ENCODE measurements at regions not wholly inside any gene's neighbourhood (a gene's known extent, or its start where the extent isn't known, plus 50 kb on each side); places are given as distances from the start of the nearest gene placed in this dataset.

DNA sequence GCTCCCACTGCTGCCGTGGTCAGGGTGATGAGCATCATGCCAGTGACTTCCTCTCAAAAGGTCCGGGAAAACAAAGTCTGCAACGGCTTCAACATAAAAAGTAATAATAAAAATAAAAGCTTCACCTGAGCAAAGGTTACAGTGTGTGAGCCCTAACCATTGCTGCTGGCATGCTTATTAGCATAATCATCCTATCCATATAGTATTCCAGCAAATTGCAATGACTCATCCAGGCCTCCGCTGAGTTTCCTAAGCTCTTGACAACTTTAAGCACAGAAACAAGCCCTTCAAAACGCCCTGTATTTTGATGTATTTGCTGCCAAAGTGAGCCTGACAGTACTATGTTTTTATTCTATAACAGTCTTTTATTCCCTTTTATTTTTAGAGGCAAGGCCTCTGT, 100.5 kb downstream of the AASDH start:
- DNase-seq (ENCODE audit: low spot score), result no peak

DNA sequence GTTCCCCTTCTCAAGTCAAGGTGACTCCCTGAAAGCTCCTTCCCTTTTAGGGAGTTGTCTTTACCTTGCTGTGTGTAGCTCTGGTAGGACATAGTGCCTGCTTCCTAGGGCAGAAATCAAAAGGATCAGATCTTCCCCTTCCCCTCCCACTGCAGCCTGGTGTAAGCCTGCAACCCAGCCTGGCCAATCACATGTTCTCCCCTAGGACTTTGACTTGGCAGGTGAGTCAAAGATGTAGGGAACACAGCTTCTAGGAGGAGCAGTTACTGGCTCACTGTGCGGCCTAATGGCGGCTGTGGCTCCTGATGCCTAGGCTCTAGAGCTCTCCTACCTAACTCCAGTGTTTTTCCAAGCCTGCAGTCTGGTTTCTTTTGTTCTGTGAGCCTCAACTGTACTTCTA, 103.9 kb downstream of the AASDH start:
- no peak for DNase-seq (ENCODE audit: low spot score)

DNA sequence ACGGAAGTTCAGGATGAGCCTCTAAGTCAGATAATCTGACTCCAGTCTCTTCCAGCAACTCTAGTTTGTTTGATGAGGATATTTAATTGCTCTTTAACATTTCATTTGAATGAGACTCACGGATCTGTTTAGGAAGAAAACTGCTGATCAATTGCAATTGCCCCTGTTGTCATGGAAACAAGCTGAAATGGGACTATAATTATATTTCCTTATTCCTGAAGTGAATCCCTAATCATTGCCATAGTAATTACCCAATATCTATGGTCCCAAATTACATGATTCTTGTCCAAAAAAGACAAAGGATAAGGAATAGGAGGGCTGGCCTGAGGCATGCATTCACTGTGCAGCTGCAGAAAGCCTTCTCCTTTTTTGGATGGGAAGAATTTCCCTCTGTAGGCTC, 105.3 kb downstream of the AASDH start:
- DNase-seq (ENCODE audit: low spot score), result no peak

DNA sequence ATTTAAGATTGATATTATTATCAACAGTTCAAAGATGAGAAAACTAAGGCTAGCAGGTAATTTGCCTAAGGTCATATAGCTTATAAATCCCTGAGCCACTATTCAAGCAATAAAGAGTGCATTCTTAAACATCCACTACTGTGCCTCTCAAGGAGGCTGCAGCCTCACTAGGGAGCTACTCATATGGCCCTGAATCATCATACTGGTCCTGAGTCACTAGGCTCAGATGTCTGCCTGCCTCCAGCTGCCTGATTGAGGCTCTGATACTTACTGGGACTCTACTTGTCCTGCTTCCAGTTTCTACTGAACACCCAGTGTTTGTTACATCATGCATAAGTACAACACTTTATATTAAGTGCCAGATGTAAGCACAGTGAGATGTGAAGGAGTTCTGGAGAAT, 110.7 kb downstream of the AASDH start:
- no peak for DNase-seq (ENCODE audit: low spot score)

DNA sequence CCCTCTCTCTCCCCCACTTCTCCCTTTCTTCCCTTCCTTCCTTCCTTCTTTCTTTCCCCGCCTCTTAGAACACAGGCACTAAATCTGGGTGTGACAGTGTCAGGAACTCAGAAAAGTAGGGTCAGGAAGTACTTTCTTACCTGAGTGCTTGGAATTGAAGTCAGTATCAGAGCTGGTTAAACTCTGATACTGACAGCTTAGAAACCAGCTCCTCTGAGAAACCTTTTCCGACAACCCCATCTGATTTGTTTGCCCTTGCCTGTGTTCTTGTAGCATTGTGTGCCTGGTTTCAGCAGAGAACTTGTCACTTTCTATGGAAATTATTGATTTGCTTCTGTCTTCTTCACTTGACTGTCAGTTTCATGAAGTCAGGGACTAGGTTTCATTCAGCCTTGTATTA, 113.9 kb downstream of the AASDH start:
- DNase-seq (ENCODE audit: low spot score), result no peak

DNA sequence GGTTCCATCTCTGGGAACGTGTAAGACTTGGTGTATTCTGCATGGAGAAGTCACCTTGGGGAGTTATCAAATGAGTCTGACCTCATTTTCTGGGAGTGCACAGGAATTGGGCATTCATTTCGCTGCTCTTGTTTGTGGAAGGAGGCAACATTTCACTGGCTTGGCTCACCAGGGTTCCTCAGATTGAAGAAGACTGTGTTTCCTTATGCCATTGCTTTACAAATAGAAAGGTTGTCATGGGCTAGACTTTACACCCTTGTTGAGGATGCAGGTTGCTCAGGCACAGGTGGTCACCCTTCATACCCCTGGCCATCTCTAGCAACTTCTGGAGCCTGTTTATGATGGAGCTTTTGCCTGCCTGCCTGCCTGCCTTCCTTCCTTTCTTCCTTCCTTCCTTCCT, 114.4 kb downstream of the AASDH start:
- DNase-seq (ENCODE audit: low spot score), result no peak

DNA sequence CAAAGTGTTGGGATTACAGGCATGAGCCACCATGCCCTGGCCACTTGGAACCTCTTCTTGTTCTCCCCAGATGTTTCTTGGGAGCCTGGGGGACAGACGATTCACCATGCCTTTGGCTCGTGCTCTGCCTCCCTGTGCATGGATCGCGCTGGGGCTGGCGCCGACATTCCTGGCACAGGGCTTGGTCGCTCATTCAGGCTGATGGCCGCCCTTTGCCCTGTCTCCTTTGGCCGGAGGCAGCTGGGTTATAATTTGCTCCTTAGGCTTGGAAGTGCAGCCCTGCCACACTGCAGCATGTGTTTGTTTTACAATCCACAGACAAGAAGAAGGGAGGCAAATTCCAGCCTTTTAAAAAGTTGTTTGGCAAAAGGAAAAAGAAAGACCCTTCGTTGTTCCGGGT, 115.3 kb downstream of the AASDH start:
- DNase-seq (ENCODE audit: low spot score), result no peak

DNA sequence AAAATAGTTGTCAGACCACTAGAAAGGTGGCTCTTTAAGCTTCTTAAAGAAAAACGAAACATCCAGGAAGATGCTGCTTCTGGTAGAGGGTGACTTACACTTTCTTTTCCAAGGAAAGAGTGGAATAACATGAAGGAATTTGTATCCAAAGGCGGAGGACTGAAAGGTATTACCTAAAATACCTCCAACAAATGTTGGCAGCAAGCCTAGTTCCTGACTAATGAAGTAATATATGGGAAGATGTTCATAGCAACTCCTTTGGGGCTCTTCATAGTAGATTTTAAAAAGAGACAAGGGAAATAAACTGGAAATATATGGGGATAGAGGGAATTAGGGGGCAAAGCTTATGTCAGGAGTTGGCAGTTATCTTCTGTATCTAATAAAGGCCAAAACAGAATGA, 116.2 kb downstream of the AASDH start:
- no peak for DNase-seq (ENCODE audit: low spot score)

DNA sequence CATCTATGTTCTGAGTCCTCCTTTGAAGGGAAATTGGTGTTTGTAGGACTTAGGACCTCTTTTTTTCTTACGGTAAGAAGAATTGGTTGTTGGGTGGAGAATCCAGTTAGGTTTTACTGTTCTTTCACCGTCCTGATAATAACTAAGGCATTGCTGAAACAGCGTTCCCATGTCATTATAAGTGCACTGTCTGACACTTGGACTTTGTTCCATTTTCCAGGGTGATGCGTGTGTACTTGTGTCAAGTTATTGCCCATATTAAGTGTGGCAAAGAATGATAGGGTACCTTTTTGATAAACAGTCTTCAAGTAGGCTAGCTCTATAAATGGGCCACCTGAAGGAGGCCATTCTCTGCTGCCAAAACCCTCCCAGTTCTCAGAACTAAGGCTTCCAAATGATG, 119.7 kb downstream of the AASDH start:
- no peak for DNase-seq (ENCODE audit: low spot score)

DNA sequence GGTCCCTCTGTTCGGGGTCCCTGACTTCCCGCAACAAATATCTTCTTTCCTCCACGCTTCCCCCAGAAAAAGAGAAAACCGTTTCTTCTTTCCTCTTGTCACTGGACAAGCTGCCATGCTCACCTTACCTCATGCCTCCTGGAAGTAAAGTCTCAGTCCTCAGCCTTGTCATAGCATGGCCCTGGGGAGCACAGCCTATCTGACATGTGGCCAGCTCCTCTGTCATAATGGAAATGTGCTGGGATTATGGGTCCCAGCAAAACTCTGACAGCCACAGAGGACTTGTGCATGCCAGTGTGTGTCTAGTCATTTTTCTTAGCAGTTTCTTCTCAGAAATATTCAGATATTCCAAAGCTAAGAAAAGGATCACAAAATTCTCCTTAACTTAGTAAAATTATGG, 122.4 kb downstream of the AASDH start:
- no peak for DNase-seq (ENCODE audit: low spot score)

DNA sequence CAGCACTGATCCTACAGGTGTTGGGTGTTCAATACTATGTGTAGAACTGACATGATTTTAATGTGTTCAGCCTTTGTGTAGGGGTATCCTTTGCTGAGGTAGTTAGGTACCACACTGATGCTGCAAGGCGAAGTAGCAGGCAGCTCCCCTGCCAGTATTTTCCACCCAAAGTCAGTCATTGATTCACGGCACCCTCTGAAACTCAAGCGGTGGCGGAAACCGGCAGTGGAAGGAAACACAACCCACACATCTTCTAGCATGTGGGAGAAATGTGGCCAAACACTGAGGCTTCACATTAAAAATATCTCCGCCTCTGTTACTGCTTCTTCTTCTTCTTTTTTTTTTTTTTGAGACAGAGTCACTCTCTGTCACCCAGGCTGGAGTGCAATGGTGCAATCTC, 126.3 kb downstream of the AASDH start:
- no peak for DNase-seq (ENCODE audit: low spot score)

DNA sequence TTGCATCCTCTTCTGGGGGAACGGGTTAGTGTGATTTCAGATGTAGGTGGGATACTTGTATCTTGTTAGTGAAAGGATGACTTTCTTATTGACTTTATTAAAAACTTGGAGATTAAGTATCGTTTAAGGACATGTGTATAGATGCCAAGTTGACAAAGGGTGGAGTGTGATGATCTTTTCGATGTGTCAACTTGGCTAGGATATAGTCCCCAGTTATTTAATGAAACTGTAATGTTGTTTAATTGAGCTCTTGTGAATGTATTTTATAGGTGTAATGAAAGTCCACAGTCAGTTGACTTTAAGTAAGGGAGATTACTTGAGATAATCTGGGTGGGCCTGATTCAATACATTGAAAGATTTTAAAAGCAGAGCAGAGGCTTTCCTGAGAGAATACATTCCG, 127.0 kb downstream of the AASDH start:
- no peak for DNase-seq (ENCODE audit: low spot score)

DNA sequence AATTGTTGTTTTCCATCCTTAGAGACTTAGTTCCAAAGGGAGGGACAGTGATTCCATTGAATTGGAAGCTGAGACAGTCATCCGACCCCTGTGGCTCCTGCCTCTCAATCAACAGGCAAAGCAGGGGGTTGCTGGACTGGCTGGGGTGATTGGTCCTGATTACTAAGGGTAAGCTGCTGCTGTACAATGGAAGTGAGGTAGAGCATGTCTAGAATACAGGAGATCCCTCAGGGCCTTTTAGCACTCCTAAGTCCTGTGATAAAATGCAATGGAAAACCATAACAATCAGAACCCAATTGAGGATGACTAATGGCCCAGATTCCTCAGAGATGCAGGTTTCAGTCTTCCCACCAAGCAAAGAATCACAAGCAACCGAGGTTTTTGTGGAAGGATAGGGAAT, 127.6 kb downstream of the AASDH start:
- DNase-seq (ENCODE audit: low spot score), result no peak

DNA sequence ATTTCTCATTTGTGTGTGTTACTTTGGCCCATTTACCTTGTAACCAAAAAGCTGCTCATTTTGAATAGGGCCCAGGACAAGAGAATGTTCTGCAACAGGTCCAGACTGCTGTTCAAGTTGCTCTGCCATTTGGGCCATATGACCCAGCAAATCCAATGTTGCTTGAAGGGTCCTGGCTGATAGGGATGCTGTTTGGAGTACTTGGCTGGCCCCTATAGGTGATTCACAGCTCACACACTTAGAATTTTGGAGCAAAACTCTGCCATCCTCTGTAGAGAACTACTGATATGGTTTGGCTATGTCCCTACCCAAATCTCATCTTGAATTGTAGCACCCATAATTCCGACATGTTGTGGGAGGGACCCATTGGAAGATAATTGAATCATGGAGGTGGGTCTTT, 131.5 kb downstream of the AASDH start:
- no peak for DNase-seq (ENCODE audit: low spot score)

DNA sequence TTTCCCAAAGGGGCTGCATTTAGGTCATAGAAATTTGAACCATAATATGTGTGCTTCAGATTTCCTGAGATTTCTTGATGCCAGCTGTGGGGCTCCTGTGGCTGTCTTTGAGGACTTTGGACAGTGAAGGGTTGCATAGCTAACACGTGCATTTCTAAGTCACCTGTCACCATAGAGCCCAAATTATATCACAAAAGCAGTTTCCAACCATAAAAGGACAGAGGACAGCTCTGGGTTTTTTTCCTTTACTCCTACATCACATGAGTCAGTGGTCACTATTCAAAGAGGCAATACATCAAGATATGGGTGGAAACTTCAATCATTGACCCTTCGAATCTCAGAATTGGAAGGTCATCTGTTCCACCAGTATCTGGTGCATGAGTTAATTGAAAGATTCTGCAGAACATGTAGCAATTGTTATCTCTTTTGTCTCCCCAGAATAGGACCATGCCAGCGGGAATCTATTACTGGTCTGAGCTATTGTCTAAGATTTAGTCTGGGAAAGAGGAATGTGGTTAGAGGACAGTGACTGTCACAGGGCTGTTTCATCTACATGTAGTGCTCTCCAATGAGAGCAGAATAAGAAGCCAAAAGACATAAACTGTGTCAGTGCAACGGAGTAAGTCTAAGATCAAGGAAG, 133.5 kb downstream of the AASDH start:
- no peak for DNase-seq (ENCODE audit: low spot score)

DNA sequence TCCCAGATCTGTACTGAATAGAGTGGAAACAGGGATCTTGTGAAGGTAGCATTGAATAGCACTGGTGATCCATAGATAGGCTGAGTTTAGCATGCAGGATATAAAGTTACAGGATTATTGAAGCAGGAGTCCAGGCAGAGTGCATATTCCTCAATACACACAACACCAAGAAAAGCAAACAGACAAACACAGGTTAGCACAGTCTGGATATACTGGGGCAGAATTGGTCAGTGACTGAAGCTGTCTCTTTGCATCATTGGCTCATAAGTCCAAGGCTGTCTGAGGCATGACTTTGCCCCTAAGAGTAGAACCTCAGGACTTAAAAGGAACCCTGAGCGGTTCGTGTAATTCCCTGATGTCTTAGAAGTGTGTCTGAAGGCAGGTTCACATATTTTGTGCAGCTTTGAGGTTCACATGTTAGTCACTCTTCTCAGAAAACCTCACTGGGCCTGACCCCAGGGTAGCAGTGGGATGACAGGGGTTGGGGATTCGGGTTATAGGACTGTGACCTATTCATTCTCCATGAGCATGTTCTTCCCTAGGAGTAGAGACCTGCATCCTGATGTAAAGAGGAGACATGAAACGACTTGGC, 134.6 kb downstream of the AASDH start:
- DNase-seq (ENCODE audit: low spot score), result no peak

DNA sequence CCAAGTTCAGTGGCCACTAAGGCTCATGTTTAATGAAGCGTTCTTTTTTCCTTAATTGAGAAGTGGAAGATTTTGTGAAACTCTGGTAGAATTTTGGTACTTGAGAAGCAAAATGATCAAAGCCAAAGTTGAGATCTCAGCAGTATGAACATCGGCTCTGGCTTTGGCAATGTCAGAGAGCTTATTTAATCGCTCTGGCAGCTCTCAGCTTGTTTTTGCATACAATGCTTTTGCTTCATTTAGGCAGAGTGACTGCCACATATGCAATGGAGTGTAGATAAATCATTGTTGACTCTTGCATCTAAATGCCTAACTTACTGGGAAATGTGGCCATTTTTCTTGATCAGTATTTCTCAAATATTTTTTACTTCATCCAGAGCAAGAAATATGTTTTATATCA, 135.7 kb downstream of the AASDH start:
- no peak for DNase-seq (ENCODE audit: low spot score)

DNA sequence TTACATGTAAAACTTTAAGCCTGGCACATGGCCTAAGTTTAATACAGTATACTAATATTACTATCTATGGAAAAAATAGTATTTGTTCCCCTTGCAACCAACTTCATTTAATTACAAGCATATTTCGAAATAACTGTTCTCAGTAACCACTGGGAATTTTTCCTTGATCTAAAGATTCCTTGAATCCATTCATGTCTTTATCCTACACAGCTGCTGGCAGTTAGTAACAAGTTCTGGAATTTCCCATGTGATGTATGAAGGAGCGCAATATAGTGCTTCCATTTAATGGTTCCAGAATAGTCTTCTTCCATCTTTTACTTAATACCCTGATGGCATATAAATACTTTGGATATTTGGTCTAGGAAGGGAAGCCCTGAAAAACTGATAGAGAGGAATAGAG, 136.5 kb downstream of the AASDH start:
- DNase-seq (ENCODE audit: low spot score), result no peak

DNA sequence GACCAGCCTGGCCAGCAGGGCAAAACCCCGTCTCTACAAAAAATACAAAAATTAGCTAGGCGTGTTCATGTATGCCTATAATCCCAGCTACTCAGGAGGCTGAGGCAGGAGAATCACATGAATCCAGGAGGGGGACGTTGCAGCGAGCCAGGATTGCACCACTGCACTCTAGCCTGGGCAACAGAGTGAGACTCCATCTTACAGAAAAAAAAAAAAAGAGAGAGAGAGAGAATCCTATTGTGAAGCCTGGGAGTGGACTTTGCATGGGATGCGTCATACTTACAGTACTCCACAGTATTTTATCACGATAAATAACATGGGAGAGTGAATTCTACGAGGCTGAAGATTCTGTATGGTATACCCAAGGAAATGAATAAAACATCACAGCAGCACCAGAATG, 139.6 kb downstream of the AASDH start:
- no peak for DNase-seq (ENCODE audit: low spot score)

DNA sequence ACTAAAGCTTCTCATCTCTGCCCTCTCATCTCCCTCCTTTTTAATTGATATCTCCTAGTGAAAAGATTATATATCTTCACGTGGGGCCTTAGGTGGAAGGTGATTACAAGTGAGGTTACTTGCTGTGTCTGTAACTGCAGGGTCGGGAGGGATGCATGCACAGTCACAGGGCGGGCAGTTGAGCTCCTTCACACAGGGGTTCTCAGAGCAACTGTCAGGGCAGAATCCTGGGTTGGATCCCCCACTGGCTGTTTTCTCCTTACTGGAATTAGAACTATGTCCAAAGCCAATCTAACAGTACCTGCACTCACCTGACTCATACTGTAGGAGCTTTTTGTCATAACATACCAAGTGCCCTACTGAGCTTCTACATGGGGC, 141.1 kb downstream of the AASDH start:
- no peak for DNase-seq (ENCODE audit: low spot score)

DNA sequence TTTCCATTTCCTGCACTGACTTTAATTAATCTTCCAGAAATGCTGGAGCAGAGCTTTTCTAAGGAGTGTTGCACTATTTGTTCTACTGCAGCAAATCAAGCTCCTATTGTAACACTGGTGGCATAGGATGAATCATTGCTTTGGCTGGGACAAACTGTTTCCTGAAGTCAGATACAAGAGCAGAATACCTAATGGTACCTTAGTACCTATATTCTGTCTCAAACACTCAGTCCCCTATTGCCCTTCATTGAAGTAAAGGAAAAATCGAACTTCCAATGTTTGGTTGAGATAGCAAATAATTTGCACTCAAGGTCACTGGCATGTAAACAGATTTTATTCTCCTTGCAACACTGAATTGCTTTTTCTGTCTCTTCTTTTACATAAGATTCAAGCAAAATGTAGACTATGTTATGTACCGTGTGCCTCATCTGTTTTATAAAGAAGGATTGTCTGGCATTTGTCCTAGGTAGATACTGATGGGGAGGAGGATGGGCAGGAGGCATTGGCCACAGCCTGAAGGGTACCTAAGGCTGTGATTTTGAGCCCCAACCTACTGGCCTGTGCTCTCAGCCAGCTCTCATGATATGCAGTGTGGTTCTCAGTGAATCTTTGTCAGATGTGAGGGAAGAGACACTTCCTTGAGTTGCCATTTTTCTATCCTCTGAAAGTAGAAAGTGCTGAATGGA, 141.6 kb downstream of the AASDH start:
- no peak for DNase-seq (ENCODE audit: low spot score)

DNA sequence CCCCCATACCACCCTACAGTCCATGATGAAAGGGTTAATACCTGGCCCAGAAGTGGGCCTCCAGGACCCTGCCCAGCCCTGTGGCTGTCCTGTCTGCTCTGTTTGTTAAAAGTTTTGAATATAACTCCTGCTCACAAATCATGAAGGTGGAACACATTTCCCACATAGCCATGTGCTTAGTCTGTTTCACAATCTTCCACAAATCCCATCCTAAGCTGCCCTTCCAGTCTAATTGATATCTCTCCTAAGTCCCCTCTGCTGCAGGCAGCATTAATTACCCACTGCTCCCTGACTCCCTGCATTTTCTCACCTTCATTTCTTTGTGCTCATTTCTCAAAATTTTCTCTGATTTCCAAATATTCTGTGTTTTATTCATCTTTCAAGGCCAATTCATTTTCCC, 142.6 kb downstream of the AASDH start:
- DNase-seq (ENCODE audit: low spot score), result no peak

DNA sequence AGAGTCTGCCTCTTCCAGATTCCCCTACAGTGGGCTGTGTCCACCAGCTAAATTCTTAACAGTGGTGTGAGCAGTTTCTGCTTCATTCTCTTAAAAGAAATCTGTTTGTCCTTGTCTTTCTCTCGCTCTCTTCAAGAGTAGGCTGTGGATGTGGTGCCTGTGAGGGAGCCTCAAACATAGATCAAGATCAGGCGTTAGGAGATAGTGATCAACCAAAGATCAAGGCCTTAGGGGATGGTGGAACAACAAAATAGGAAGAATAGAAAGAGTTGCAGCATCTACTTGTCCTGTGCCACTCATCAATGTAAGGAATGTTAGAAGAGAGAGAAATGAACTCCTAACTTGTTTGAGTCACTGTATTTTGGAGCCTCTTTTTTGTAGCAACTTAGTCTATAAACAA, 144.2 kb downstream of the AASDH start:
- no peak for DNase-seq (ENCODE audit: low spot score)

DNA sequence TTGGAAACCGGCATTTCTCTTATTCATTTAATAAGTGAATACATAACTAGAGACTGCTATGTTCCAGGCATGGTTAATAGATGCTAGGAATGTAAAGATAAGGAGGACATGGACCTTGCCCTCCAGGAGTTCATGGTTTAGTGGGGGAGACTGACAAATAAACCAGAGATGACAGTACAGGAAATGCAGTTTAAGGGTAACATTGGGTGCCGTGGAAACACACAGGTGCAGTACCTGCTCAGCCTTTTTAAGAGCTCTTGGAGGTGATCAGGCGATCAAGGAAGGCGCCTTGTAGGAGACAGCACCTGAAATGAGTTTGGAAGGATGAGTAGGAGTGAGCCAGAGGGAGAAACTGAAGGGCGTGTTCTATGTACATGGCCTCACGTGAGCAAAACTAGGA, 145.8 kb downstream of the AASDH start:
- DNase-seq (ENCODE audit: low spot score), result no peak

Data from AG08395 (cell line).